Hepatocyte (in vitro differentiated cells): ENCODE measurements at regions not wholly inside any gene's neighbourhood (a gene's known extent, or its start where the extent isn't known, plus 50 kb on each side); places are given as distances from the start of the nearest gene placed in this dataset.

Experiments used
- CTCF ChIP-seq: fragments of 200-600 bp; sonication (generic); IDR thresholded peaks from 2 replicates; pipeline ENCODE4 v1.5.1; 2016; ENCODE audit warnings: antibody characterized with exemption, mild to moderate bottlenecking; ENCODE audit not compliant: poor library complexity
- EZH2 ChIP-seq: fragments of 200-600 bp; sonication (generic); IDR thresholded peaks from 2 replicates; pipeline ENCODE4 v1.6.1; 2016; ENCODE audit warnings: antibody characterized with exemption, mild to moderate bottlenecking, borderline replicate concordance
- EZH2phosphoT487 ChIP-seq: fragments of 200-600 bp; sonication (generic); IDR thresholded peaks from one replicate; pipeline ENCODE4 v1.6.1; 2018; ENCODE audit warnings: antibody characterized with exemption, mild to moderate bottlenecking, low read depth, moderate library complexity; ENCODE audit not compliant: unreplicated experiment, severe bottlenecking

- no peak for TF ChIP-seq CTCF
- TF ChIP-seq EZH2 = no peak
- TF ChIP-seq EZH2phosphoT487 = no peak
These were observed 131.4 kb upstream of the OR4E1 start for GRCh38 chr14:21804981-21805380.
